SHP77 (cell line): ENCODE measurements at regions not wholly inside any gene's neighbourhood (a gene's known extent, or its start where the extent isn't known, plus 50 kb on each side); places are given as distances from the start of the nearest gene placed in this dataset.
"Not testable (repeated sequence)": the region's sequence is repeated elsewhere in the genome, so short reads cannot be mapped to it uniquely, and the experiment has no call there.

ENCODE experiments used
- DNase-seq, 2 experiments: peaks; one replicate each; lab custom pipeline; 2025; lab: John Stamatoyannopoulos, UW

DNA sequence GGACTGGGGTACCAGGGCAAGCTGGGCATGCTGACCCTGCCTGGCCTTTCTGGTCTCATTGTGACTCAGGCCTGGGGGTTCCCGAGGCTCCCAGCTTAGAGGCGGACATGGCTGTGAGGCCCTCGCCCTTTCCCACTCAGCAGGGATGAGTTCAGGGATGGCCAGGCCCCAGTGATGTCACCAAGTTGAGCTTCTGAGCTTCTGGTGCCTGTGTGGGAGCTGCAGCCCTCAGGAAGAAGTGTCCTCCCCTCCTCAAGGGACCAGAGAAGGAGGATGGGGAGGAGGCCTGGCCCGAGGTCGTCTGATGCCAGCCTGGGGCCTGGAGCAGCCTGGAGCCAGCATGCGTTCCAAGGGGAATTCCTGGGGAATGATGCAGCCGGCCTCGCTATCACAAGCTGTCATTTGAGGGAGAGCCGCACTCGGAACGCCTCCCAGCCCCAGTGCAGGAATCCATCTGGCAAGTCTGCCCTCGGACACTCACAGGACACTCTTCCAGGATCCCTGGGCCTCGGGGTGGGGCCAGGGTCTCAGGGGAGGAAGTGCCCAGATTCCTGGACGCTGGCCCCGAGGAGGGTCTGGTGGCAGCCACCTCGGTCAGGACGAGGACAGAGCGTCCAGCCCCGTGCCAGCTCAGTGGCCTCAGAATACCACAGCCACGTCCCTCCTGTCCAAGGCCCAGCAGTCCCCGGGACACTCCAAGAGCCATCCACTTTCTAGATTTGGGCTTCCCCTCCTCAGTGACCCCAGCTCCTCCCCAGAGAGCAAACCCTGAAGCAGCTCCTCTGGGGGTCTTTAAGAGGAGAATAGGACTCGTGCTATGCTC, 61.2 kb upstream of the GPC1 start:
- no peak for DNase-seq

DNA sequence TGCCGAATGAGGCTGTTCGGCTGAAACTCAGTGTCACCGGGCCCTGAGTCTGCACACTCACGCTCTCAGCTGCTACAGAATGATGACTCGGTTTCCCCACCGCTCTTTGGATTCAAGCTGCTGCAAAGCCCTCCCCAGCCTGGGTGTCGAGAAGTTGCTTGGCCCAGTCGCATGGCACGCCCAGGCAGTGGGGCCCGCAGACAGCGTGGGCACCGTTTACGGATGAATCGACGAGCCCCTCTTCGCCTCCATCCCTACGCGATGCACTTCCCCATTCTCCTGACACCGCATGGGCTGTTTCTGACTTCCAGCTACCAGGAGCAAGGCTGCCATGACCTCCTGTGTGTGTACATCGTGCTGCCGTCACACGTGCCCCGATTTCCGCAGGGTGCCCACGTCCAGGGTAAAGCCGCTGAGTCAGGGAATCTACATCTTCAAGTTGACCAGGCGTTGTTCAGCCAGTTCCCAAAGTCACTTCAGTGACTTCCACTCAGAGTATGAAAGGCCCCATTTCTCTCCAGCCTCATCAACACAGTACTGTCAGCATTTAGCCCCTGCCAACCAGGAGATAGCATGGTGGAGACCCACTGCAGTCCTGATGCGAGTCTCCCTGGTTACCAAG, 60.3 kb upstream of the GPC1 start:
- no peak for DNase-seq

DNA sequence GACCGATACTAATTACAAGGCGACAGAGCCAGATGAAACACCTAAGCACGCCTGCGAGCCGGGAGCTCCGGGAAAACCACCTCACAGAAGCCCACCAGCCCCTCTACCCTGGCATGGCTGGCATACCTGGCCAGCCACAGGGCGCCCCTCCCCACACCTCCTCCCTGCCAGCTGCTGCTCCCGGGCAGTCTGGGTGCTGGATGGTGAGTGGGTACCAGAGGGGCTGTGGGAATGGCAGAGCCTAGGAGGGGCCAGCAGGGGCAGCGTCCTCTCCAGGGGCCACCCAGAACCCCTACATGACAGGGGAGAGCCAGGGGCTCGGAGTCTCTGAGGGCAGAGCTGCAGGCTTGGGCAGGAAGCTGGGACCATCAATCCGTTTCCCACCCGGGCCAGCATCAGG, 58.7 kb upstream of the GPC1 start:
- DNase-seq, result no peak

DNA sequence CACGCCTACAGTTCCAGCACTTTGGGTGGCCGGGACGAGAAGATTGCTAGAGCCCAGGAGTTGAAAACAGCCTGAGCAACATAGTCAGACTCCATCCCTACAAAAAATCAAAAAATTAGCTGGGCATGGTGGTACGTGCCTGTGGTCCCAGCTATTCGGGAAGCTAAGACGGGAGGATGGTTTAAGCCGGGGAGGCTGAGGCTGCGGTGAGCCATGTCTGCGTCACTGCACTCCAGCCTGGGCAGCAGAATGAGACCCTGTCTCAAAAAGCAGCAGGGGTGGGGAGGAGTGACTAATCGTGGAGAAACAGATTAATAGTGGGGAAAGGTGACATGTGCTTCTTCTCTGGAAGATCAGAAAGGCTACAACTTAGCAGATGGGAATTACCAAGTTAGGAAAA, 58.1 kb upstream of the GPC1 start:
- DNase-seq, result no peak

DNA sequence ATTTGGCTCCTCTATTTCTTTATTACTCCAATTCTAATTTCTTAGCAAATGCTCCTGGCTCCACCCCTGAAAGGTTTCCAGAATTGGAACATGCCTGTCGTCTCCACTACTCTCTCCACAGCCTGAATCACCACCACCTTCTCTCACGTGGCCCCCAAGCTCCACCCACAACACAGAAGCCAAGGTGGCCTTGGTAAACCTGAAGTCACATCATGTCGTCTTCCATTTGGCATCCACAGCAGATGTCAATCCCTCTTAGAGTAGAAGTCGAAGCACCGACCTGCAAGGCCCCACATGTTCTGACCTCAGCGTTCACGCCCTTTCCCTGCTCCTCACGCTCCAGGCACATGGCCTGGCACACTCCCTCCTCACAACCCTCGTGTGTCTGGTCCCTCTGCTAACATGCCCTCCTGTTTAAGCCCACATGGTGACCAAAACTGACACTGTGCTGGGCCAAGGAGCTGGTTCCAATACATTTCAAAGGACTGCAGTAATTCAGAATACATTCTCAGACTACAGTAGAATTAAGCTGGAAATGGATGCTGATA, 56.3 kb upstream of the GPC1 start:
- no peak for DNase-seq

DNA sequence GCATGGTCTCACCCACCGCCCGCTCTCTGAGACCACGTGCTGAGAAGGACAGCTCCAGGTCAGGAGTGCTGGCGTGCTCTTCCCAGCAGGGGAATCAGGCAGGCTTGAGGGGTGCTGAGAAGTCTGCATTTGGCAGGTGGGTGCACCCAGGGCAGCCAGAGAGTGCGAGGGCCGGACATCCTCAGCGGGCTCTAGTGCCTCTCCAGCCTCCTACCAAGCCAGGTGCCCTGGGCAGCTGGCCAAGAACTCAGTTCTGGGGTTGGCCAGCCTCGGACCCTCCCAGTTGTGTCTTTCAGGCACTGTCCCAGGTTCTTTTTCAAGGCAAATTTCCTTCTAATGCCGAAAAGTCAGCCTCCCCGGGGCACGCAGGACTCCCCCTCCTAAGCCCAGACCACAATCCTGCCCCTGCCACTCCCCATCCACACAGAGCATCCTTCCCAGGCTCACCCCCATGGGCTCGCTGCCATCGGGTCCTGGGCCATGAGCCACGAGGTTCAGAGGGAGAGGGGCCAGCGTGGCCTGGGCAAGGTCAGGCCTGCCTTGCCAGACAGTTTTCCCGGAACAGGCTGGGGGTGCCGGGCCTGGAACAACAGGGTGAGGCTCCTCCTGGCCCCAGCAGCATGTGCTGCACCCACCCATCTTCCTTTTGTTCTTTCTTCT, 52.2 kb upstream of the GPC1 start:
- DNase-seq, result no peak

DNA sequence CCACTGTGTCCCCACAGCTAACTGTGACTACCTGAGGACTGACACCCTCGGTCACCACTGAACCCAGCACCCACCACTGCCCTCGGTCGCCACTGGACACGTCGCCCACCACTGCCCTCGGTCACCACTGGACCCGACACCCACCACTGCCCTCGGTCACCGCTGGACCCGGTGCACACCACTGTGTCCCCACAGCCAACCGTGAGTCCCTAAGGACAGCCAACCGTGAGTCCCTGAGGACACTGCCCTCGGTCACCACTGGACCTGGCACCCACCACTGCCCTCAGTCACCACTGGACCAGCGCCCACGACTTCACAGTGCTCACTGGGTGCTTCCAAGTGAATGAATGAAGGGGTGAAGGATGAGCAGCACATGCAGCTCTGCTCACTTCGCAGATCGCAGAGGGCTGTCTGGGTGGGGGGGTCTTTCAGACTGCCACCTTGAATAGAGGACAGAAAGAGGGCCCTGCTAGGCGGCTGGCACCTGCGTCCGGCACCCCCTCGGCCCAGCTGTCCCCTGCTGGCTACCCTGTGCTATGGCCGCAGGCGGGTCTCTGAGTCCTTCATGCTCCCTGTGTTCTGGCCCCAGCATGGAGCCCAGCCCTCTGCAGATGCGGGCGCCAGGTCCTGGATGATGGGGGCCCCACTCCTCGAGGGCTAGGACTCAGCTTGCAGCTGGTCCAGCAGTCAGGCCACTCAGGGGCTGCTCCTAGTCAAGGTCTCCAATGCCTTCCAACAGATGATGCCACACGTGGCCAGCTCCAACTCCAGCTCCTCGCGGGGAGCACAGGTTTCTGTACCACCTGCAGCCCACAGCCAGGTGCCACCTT, 51.4 kb upstream of the GPC1 start:
- DNase-seq, result no peak

DNA sequence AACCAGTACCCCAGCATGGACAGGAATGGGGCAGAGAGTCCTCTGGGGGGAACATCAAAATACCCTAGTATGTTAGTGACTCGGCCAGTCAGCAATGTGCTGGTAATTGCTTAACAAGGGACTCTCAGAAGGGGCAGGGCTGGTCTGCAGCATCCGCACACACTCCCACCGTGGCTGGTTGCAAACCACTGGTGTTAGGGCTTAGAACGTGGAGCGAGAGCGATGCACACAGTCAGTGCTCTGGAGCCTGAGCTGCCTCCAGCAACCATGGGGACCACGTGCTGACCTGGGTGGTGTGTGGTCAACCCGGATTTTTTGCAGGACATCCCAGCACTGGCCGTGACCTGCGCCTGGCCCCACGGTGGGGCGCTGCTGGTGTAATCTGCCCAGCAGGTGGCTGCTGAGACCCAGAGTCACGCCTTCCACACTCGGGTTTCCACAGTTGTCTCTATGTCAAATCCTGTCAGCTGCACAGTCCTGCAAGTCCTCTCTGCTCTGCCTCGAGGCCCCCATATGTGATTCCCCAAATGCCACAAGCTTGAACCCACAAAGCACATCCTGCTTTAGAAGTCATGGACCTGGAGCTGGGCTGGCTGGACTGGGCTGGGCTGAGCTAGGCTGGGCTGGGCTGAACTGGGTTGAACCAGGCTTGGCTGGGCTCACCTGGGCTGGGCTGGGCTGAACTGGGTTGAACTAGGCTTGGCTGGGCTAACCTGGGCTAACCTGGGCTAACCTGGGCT, 50.6 kb upstream of the GPC1 start:
- DNase-seq, result no peak

DNA sequence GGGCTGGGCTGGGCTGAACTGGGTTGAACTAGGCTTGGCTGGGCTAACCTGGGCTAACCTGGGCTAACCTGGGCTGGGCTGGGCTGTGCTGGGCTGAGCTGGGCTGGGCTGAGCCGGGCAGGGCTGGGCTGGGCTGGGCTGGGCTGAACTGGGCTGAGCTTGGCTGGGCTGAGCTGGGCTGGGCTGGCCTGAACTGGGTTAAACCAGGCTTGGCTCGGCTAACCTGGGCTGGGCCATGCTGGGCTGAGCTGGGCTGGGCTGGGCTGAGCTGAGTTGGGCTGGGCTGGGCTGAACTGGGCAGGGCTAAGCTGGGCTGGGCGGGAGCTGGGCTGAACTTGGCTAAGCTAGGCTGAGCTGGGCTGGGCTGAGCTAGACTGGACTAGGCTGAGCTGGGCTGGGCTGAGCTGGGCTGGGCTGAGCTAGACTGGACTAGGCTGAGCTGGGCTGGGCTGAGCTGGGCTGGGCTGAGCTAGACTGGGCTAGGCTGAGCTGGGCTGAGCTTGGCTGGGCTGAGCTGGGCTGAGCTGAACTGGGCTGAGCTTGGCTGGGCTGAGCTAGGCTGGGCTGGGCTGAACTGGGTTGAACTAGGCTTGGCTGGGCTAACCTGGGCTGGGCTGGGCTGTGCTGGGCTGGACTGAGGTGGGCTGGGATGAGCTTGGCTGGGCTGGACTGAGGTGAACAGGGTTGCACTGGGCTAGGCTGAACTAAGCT, 49.9 kb upstream of the GPC1 start:
- not testable (repeated sequence) for DNase-seq
